IMR-90 (cell line): ENCODE measurements at regions not wholly inside any gene's neighbourhood (a gene's known extent, or its start where the extent isn't known, plus 50 kb on each side); places are given as distances from the start of the nearest gene placed in this dataset.

Experiments used
- ATAC-seq: fragments of 200-7000 bp; cut with Tn5 transposase; 2 replicates; pipeline ENCODE4 v1.9.1; 2020; ENCODE audit warnings: low read depth, mild to moderate bottlenecking, moderate library complexity
- BruUV-seq: library from RNA; stranded (reverse); fragments of 400-500 nt; replicated peaks from 2 replicates; lab custom pipeline; 2021; lab: Mats Ljungman, UMichigan
- CTCF ChIA-PET: fragments of 300-600 bp; formaldehyde crosslinking; extraction: SDS; loops from one replicate; lab custom pipeline; 2021; ENCODE audit warnings: antibody characterized with exemption; lab: Yijun Ruan, JAX
- POLR2A ChIA-PET: fragments of 300-600 bp; sonication (Branson Sonifier 250); formaldehyde crosslinking; loops from one replicate; lab custom pipeline; 2022; ENCODE audit warnings: antibody characterized with exemption; ENCODE audit not compliant: unreplicated experiment; lab: Charles Lee
- DNase-seq: peaks from one replicate; pipeline ENCODE4 v3.0.0; 2013
- H2AFZ ChIP-seq: replicated peaks from 2 replicates; pipeline ENCODE3; 2013; ENCODE audit warnings: low read length, mild to moderate bottlenecking; ENCODE audit not compliant: poor library complexity
- H2AK5ac ChIP-seq: 2 replicates; pipeline ENCODE4 v1.6.1; 2013; ENCODE audit warnings: low read depth, low read length, inconsistent platforms
- H2AK9ac ChIP-seq: replicated peaks from 2 replicates; pipeline ENCODE3; 2013; ENCODE audit warnings: mild to moderate bottlenecking, low read depth, low read length, moderate library complexity; ENCODE audit not compliant: poor library complexity
- H2BK120ac ChIP-seq: 2 replicates; pipeline ENCODE4 v1.6.1; 2013; ENCODE audit warnings: low read depth, low read length, inconsistent platforms
- H2BK15ac ChIP-seq: 3 replicates; pipeline ENCODE4 v1.6.1; 2013; ENCODE audit warnings: low read depth, low read length, inconsistent platforms
- H2BK20ac ChIP-seq: 2 replicates; pipeline ENCODE4 v1.6.1; 2013; ENCODE audit warnings: low read depth, mild to moderate bottlenecking, inconsistent platforms, low read length, moderate library complexity
- H2BK5ac ChIP-seq: 2 replicates; pipeline ENCODE4 v1.6.1; 2013; ENCODE audit warnings: mild to moderate bottlenecking, low read depth, low read length, inconsistent platforms; ENCODE audit not compliant: poor library complexity, severe bottlenecking
- H3K14ac ChIP-seq: replicated peaks from 2 replicates; pipeline ENCODE4 v1.6.1; 2013; ENCODE audit warnings: low read depth, low read length, inconsistent platforms
- H3K18ac ChIP-seq: 2 replicates; pipeline ENCODE4 v1.6.1; 2013; ENCODE audit warnings: low read depth, low read length, control low read depth
- H3K23ac ChIP-seq: 2 replicates; pipeline ENCODE4 v1.6.1; 2013; ENCODE audit warnings: low read depth, low read length, inconsistent platforms
- H3K27ac ChIP-seq: 2 replicates; pipeline ENCODE4 v1.5.1; 2013; ENCODE audit warnings: mild to moderate bottlenecking, control low read depth, low read length; ENCODE audit not compliant: insufficient read depth
- H3K27me3 ChIP-seq: 2 replicates; pipeline ENCODE4 v1.6.1; 2013; ENCODE audit warnings: low read length; ENCODE audit not compliant: control insufficient read depth, insufficient read depth
- H3K36me3 ChIP-seq: 2 replicates; pipeline ENCODE4 v1.6.1; 2013; ENCODE audit warnings: low read length, mixed read lengths; ENCODE audit not compliant: control insufficient read depth, insufficient read depth
- H3K4ac ChIP-seq: 2 replicates; pipeline ENCODE4 v1.6.1; 2013; ENCODE audit warnings: low read depth, low read length, inconsistent platforms
- H3K4me1 ChIP-seq: 2 replicates; pipeline ENCODE4 v1.6.1; 2013; ENCODE audit warnings: low read length, mixed read lengths; ENCODE audit not compliant: control insufficient read depth, insufficient read depth
- H3K4me2 ChIP-seq: 2 replicates; pipeline ENCODE4 v1.6.1; 2013; ENCODE audit warnings: low read depth, mild to moderate bottlenecking, control low read depth, low read length, moderate library complexity
- H3K4me3 ChIP-seq: 2 replicates; pipeline ENCODE4 v1.5.1; 2013; ENCODE audit warnings: low read depth, mild to moderate bottlenecking, control low read depth, low read length, moderate library complexity; ENCODE audit not compliant: insufficient read depth
- H3K56ac ChIP-seq: 2 replicates; pipeline ENCODE4 v1.6.1; 2013; ENCODE audit warnings: low read length, inconsistent platforms; ENCODE audit not compliant: insufficient read depth; ENCODE audit errors: extremely low read depth
- H3K79me1 ChIP-seq, 2 experiments: 2 replicates each; pipeline ENCODE4 v1.6.1; 2013; ENCODE audit warnings: low read length in 2 of 2, inconsistent platforms in 1 of 2, low read depth in 1 of 2
- H3K9ac ChIP-seq: 2 replicates; pipeline ENCODE4 v1.6.1; 2013; ENCODE audit warnings: low read depth, low read length, control low read depth
- H3K9me1 ChIP-seq: 2 replicates; pipeline ENCODE4 v1.6.1; 2013; ENCODE audit warnings: low read length, inconsistent platforms; ENCODE audit not compliant: insufficient read depth
- H3K9me3 ChIP-seq: 2 replicates; pipeline ENCODE4 v1.6.1; 2013; ENCODE audit warnings: low read length; ENCODE audit not compliant: control insufficient read depth, insufficient read depth
- H4K20me1 ChIP-seq: 2 replicates; pipeline ENCODE4 v1.6.1; 2013; ENCODE audit warnings: low read length, inconsistent platforms; ENCODE audit not compliant: insufficient read depth
- H4K5ac ChIP-seq: 2 replicates; pipeline ENCODE4 v1.6.1; 2013; ENCODE audit warnings: mild to moderate bottlenecking, low read depth, low read length, control low read depth
- H4K8ac ChIP-seq, 2 experiments: 2 replicates each; pipeline ENCODE4 v1.6.1; 2013; ENCODE audit warnings: low read depth in 2 of 2, low read length in 2 of 2, control low read depth in 1 of 2, inconsistent platforms in 1 of 2
- H4K91ac ChIP-seq: 2 replicates; pipeline ENCODE4 v1.6.1; 2013; ENCODE audit warnings: low read depth, low read length, inconsistent platforms; ENCODE audit not compliant: insufficient read depth
- BHLHE40 ChIP-seq: fragments of 150-350 bp; IDR thresholded peaks from 2 replicates; pipeline ENCODE4 v1.6.1; 2016; ENCODE audit warnings: mild to moderate bottlenecking, low read depth, low read length
- CEBPB ChIP-seq: IDR thresholded peaks from 2 replicates; pipeline ENCODE4 v1.6.1; 2012; ENCODE audit warnings: low read depth, low read length, improper control_type of control experiment
- CHD1 ChIP-seq: IDR thresholded peaks from 2 replicates; pipeline ENCODE4 v1.6.1; 2012; ENCODE audit warnings: low read depth, low read length, improper control_type of control experiment
- CTCF ChIP-seq: conservative IDR thresholded peaks from 2 replicates; pipeline ENCODE4 v1.5.1; 2012; ENCODE audit warnings: mild to moderate bottlenecking, low read depth, low read length, improper control_type of control experiment
- ELK1 ChIP-seq: fragments of 150-350 bp; IDR thresholded peaks from 2 replicates; pipeline ENCODE4 v1.6.1; 2016; ENCODE audit warnings: low read depth, mild to moderate bottlenecking, low read length, moderate library complexity, borderline replicate concordance
- FOS ChIP-seq: fragments of 150-350 bp; IDR thresholded peaks from 2 replicates; pipeline ENCODE4 v1.6.1; 2016; ENCODE audit warnings: low read depth, low read length
- MAFK ChIP-seq: IDR thresholded peaks from 2 replicates; pipeline ENCODE4 v1.6.1; 2012; ENCODE audit warnings: low read depth, low read length, improper control_type of control experiment
- MAZ ChIP-seq: IDR thresholded peaks from 2 replicates; pipeline ENCODE4 v1.6.1; 2012; ENCODE audit warnings: low read depth, mild to moderate bottlenecking, low read length, improper control_type of control experiment, moderate library complexity, borderline replicate concordance
- MXI1 ChIP-seq: IDR thresholded peaks from 2 replicates; pipeline ENCODE4 v1.6.1; 2012; ENCODE audit warnings: low read depth, mild to moderate bottlenecking, low read length, moderate library complexity, borderline replicate concordance
- NFE2L2 ChIP-seq: fragments of 150-350 bp; IDR thresholded peaks from 2 replicates; pipeline ENCODE4 v1.6.1; 2016; ENCODE audit warnings: low read depth, mild to moderate bottlenecking, low read length
- POLR2A ChIP-seq: IDR thresholded peaks from 2 replicates; pipeline ENCODE4 v1.6.1; 2012; ENCODE audit warnings: mild to moderate bottlenecking, low read depth, low read length
- RAD21 ChIP-seq: IDR thresholded peaks from 2 replicates; pipeline ENCODE4 v1.6.1; 2012; ENCODE audit warnings: low read length, improper control_type of control experiment
- RCOR1 ChIP-seq: IDR thresholded peaks from 2 replicates; pipeline ENCODE4 v1.6.1; 2012; ENCODE audit warnings: mild to moderate bottlenecking, low read length, improper control_type of control experiment; ENCODE audit not compliant: insufficient replicate concordance
- RFX5 ChIP-seq: IDR thresholded peaks from 2 replicates; pipeline ENCODE4 v1.8.0; 2012; ENCODE audit warnings: low read depth, mild to moderate bottlenecking, low read length, moderate library complexity
- SMC3 ChIP-seq: fragments of 150-350 bp; IDR thresholded peaks from 2 replicates; pipeline ENCODE4 v1.6.1; 2016; ENCODE audit warnings: low read depth, mild to moderate bottlenecking, antibody characterized with exemption, low read length, moderate library complexity
- USF2 ChIP-seq: fragments of 150-350 bp; IDR thresholded peaks from 2 replicates; pipeline ENCODE4 v1.6.1; 2017; ENCODE audit warnings: mild to moderate bottlenecking, antibody characterized with exemption, low read length, low read depth
- dilution Hi-C: fragments of 300-500 bp; cut with HindIII; formaldehyde crosslinking; loops from one replicate; pipeline ENCODE4 v1.14.3; 2018; ENCODE audit warnings: low sequenced_read_pairs; ENCODE audit not compliant: unreplicated experiment
- in situ Hi-C: fragments of 300-500 bp; cut with MboI; formaldehyde crosslinking; loops from 3 replicates; pipeline ENCODE4 v1.14.3; 2019; ENCODE audit warnings: low sequenced_read_pairs, inconsistent platforms, mixed read lengths
- intact Hi-C: fragments of 100-400 bp; cut with micrococcal nuclease; formaldehyde crosslinking; loops from 2 replicates; pipeline ENCODE4 v1.10.0; 2022

DNA sequence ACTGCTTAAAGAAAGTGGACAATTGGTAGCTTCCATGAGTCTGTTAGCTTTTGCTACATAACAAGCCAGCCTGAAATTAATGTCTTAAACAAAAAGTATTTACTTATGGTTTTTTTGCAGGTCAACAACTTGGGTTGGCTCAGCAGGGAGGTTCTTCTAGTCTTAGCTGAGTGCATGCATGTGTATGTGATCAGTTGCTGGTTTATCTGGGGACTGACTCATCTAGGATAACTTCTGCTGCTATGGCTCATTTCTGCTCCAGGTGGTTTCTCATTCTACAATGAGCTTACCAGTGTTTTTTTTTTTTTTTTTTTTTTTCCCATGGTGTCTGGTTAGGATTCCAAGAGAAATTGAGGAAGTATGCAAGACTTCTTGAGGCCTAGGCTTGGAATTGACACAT lies 244.7 kb downstream of the NSUN3 start:
- ChIA-PET CTCF (interaction anchor here (0.6 kb wide), 1 partner anchor 699 kb away, joined by 4 read pairs; no protein-coding TSS in a partner anchor), POLR2A (no interaction called here)
- in situ Hi-C loops = no loop called here
- Histone ChIP-seq H4K91ac (no peak overlapping the region), H2BK15ac (no peak overlapping the region), H3K18ac (no peak overlapping the region), H3K4ac (no peak overlapping the region), H2AK5ac (no peak overlapping the region), H3K4me3 (no peak overlapping the region), H2BK5ac (no peak overlapping the region), H2AK9ac (no peak overlapping the region), H3K56ac (no peak overlapping the region), H2BK20ac (no peak overlapping the region), H3K36me3 (no peaks in the 10 kb centered on the region), H3K4me1 (no peaks in the 10 kb centered on the region), H3K9ac (no peak overlapping the region), H3K27me3 (no peaks in the 10 kb centered on the region; the same call in 1 of the 2 replicates), H3K9me3 (no peaks in the 10 kb centered on the region), H4K5ac (no peak overlapping the region), H3K14ac (no peak overlapping the region), H3K4me2 (no peak overlapping the region), H2BK120ac (no peak overlapping the region), H3K23ac (no peak overlapping the region), H3K9me1 (no peaks in the 10 kb centered on the region), H3K79me1 (no peaks in the 10 kb centered on the region), H3K27ac (no peak overlapping the region), H4K8ac (no peak overlapping the region), H2AFZ (no peak overlapping the region), H4K20me1 (no peaks in the 10 kb centered on the region)
- dilution Hi-C loops = no loop called here
- no peak for DNase-seq
- TF ChIP-seq MXI1 (no peak), USF2 (no peak), CTCF (no peak), FOS (no peak), ELK1 (no peak), MAFK (no peak), RCOR1 (no peak), RAD21 (no peak), CEBPB (no peak), SMC3 (no peak), CHD1 (no peak), NFE2L2 (no peak), MAZ (no peak), BHLHE40 (no peak), RFX5 (no peak), POLR2A (no peak)
- no peak for ATAC-seq
- intact Hi-C loops = no loop called here
- BruUV-seq = no TSS peak
